GM21723 (cell line): ENCODE measurements at regions not wholly inside any gene's neighbourhood (a gene's known extent, or its start where the extent isn't known, plus 50 kb on each side); places are given as distances from the start of the nearest gene placed in this dataset.
A peak's percentile ranks its signal among the peaks of the same experiment; 100 is the strongest.

Experiments used
- ATAC-seq: cut with Tn5 transposase; IDR thresholded peaks from one replicate; pipeline ENCODE4 v1.9.1; 2021; ENCODE audit warnings: mild to moderate bottlenecking, moderate library complexity; ENCODE audit not compliant: unreplicated experiment

- ATAC-seq, result no peak
Measured at GRCh38 chr6:141261016-141261671, 871.6 kb upstream of the GJE1 start.

- no peak for ATAC-seq
Measured at GRCh38 chr6:141260627-141261015, 872.1 kb upstream of the GJE1 start.

GRCh38 chr6:141259807-141260206 is 872.9 kb upstream of the GJE1 start:
- ATAC-seq, result no peak

GRCh38 chr6:141259091-141259490 is 873.6 kb upstream of the GJE1 start:
- no peak for ATAC-seq

GRCh38 chr6:141258516-141258915 is 874.2 kb upstream of the GJE1 start:
- ATAC-seq, result no peak

GRCh38 chr6:141254336-141254735 is 878.4 kb upstream of the GJE1 start:
- ATAC-seq, result no peak

GRCh38 chr6:141252828-141253608 is 879.7 kb upstream of the GJE1 start:
- ATAC-seq, result no peak

- ATAC-seq, result no peak
Measured at GRCh38 chr6:141251286-141251685, 881.4 kb upstream of the GJE1 start.

- ATAC-seq, result peak; percentile 87
Measured at GRCh38 chr6:141248021-141248799, 884.5 kb upstream of the GJE1 start.

- ATAC-seq, result no peak
Measured at GRCh38 chr6:141244366-141244765, 888.4 kb upstream of the GJE1 start.

GRCh38 chr6:141242957-141243356 is 889.8 kb upstream of the GJE1 start:
- no peak for ATAC-seq

GRCh38 chr6:141229296-141229695 is 903.4 kb upstream of the GJE1 start:
- ATAC-seq, result no peak

- ATAC-seq, result no peak
Measured at GRCh38 chr6:141218583-141218982, 914.1 kb upstream of the GJE1 start.

GRCh38 chr6:141216726-141217125 is 916.0 kb upstream of the GJE1 start:
- no peak for ATAC-seq

- no peak for ATAC-seq
Measured at GRCh38 chr6:141212296-141212695, 920.4 kb upstream of the GJE1 start.

GRCh38 chr6:141211845-141212244 is 920.9 kb upstream of the GJE1 start:
- ATAC-seq, result no peak

GRCh38 chr6:141210901-141211300 is 921.8 kb upstream of the GJE1 start:
- ATAC-seq, result no peak

- no peak for ATAC-seq
Measured at GRCh38 chr6:141209890-141210289, 922.8 kb upstream of the GJE1 start.

- no peak for ATAC-seq
Measured at GRCh38 chr6:141208101-141208500, 924.6 kb upstream of the GJE1 start.

GRCh38 chr6:141203902-141204575 is 928.7 kb upstream of the GJE1 start:
- no peak for ATAC-seq

- ATAC-seq, result no peak
Measured at GRCh38 chr6:141202626-141203025, 930.1 kb upstream of the GJE1 start.
